Left cardiac atrium (tissue), 4 donors: ENCODE measurements at regions not wholly inside any gene's neighbourhood (a gene's known extent, or its start where the extent isn't known, plus 50 kb on each side); places are given as distances from the start of the nearest gene placed in this dataset.

Experiments
- ATAC-seq, 2 donors: fragments of 200-7000 bp; cut with Tn5 transposase; one replicate each; pipeline ENCODE4 v1.9.1; 2020; ENCODE audit warnings: mild to moderate bottlenecking in 2 of 2, moderate library complexity in 2 of 2
- DNase-seq: peaks from one replicate; pipeline ENCODE4 v3.0.0-alpha.2; 2020
- intact Hi-C, 2 donors: fragments of 100-400 bp; cut with DNase I; formaldehyde crosslinking; loops; one replicate each; pipeline versions ENCODE4 v1.14.1 to v1.15.1; 2022 to 2023
- donor health status: DM: no; HTN: yes; CAD: no.
- donor health status: DM: no; HTN: yes; CAD: no; lungs with severe emphysema.
- donor health status: DM: yes; HTN: yes; CAD: no.
- donor health status: Dilated cardiomyopathy.

DNA sequence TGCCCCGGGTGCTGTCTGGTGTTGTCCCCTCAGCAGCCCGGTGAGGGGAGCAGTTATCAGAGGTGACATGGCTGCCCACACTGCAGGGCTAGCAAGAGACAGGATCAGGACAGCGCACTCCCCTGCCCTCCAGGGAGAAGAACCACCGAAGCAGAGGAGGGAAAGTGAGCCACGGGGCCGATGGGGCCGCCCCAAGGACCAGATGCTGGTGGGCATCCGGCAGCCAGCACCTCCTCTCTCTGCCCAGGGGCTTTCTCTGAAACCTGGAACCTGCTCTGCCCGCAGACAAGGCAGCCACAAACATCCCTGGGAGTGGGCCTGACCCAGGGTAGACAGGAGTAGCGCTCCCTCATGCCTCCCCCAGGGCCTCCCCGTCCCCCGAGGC is 163.0 kb upstream of the CST7 start:
- intact Hi-C loops = no loop called here
- no peak for DNase-seq

DNA sequence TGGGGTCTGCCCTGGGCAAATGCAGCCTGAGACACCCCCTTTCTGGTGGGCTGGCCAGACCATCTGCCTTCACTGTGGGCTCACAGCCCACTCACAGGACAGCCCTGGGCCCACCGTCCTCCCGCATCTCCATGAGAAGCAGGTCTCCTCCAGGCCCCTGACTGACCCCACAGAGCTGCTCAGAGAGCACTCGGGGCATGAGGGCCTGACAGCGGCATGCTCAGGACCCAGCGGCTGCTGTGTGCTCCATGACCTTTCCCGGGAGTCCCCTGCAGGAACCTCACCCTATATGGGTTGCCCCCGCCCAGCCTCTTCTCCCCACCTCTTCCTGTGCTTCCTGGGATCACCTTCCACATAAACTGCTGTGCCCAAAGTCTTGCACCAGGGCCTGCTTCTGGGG is 162.4 kb upstream of the CST7 start:
- ATAC-seq (no peak), DNase-seq (no peak)
- intact Hi-C loops = no loop called here

More for the DNA sequence above, 163.0 kb upstream of the CST7 start:
- no peak for ATAC-seq

DNA sequence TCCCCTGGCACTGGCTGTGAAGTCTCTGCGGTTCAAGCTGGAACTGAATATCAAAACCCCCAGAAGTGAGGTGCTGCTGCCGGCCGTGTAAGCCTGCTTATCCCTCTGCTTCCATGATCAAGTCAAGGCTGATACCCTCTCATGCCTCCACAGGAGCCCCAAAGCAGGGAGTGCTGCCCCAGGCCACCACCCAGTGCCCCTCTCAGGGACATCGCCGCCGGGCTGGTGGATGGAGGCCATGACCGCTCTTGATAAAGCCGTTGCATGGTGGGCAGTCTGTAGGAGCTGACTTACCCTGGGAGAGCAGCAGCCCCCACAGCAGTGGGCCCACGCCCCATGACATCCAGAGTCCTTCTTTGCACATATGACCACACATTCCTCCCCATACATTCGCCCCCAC is 162.0 kb upstream of the CST7 start:
- ATAC-seq (no peak), DNase-seq (no peak)
- intact Hi-C loops = no loop called here

DNA sequence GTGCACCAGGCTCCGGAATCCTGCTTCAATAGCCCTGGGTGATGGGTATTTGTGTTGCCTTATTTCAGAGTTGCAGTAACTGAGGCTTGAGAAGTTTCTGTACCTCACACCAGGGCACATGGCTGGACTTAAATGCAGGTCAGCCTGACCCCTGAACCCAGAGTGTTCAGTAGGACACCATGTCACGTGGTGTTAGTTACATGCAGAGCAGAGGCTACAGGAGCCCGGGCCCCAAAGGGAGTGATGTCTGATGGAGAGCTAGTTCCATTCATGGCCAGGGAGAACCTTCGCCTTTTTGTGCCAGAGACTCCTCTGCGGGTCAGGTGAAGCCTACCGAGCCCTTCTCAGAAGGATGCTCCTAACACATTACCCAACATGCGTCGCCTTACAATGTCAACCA is 161.4 kb upstream of the CST7 start:
- intact Hi-C loops = no loop called here
- no peak for ATAC-seq
- no peak for DNase-seq

DNA sequence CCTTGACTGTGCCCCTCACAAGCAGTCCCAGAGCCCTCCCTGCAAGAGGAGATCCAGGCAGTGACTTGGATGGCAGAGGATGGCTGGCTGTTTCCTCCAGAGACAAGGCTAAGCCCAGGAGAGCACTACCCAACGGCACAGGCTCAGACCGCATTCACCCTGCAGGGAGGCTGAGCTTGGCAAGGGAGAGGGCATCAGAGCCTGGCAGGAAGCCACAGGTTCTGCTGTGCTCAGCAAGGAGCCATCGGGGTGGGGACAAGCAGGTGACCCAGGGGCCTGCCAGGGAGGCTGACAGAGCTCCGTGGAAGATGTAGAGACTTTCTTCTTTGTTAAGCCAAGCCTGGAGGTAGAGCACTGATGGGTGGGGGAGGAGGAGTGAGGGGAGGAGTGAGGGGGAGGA is 159.2 kb upstream of the CST7 start:
- ATAC-seq = no peak
- intact Hi-C loops = no loop called here

DNA sequence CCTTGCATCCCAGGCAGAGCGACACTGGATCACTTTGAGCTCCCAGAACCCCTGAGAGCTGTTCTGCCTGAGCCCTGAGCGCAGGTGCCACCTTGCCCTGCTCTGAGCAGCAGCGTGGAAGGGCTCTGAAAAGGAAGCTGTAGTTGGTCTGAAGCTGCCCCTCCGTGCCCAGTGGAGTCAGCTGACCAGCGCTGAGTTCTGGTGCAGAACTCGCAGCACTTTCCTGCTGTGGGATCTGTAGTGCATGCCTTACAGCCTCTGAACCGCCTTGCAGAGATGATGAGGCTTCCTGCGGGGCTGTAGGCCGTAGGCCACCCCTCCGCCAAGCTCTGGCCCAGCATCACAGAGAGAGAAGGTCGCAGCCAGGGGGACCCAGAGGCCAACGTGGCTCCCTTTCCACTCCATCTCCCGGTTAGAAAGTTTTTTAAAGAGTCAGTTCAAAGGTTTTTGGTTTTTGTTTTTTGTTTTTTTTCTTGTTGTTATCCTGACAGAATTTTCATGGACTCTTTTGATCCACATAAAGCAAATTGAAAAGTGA is 158.3 kb upstream of the CST7 start:
- ATAC-seq = no peak
- intact Hi-C loops = no loop called here
- DNase-seq = no peak

More for the DNA sequence above, 159.2 kb upstream of the CST7 start:
- no peak for DNase-seq

DNA sequence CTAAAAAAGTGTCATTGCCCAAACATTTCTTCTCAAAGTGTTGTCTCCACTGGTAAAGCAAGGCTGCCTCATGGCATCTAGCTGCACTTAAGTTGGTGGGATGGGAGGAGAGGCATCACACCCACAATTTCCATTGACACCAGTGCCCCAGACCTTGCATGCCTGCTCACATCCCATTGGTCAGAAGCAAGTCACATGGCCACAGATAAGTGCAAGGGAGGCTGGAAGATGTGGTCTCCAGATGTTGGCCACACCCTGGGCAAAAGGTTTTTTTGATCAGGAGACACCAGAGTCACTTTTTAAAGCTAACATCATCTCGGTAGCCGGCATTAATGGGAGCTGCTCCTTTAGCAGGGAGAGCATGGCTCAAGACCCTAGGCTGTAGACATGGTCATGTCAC is 157.1 kb upstream of the CST7 start:
- intact Hi-C loops = no loop called here
- ATAC-seq (no peak), DNase-seq (no peak)

DNA sequence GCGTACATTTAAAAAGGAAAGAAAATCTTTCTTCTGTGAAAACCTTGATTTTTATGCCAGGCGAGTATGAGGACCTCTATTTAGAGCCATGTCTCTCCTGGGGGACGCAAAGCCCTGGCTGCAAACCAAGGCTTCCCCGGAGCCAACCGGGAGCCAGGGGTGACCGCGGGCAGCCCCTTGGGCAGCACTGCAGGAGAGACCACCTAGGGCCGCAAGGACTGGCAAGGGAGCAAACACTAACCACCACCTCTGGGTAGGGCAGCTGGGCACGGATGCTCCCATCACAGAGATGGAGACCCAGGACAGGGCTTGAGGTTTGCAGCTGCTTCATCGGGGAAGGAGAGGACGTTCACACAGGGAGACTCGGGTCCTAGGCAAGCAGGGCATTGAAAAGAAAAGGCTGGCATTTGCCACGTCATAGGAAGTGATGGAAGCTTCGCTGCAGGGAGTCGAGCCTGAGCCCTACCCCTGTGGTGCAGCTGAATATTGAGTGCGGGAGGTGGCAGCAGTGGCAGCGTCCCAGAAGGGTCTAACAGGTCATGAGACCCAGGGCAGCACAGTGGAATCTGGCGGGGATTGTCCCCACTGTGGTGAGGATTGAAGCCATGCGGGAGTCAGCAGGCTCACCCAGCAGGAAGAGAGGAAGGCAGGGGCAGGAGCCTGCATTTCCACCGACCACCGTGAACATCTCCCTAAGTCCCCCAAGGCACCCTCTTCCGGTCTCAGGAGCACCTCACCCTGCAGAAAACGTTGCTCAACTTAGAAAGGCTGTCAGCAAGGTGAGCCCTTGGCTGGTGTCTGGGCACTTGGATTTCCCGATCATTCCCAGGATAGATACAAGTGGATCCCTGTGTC is 156.2 kb upstream of the CST7 start:
- ATAC-seq = no peak
- intact Hi-C loops = no loop called here
- DNase-seq = no peak

DNA sequence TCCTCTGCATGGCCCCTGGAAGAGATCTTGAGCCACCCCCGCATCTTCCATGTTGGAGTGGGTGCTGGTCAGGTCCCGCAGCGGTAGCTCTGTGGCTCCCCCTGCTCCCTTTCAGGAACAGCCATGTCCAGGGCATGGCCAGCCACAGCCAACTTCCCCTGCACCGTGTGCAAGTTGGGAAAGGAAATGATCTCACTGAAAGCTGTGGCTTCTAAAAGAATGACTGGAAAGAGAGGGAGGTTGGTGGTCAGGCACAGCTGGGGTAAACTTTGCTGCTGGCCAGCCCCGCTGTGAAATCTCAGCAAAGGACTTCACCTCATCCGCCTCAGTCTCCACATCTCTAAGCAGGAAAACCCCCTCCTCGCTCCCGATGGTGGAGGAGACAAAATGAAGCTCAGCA is 153.6 kb upstream of the CST7 start:
- intact Hi-C loops = no loop called here
- peak; percentile 47 to 49 for ATAC-seq
- DNase-seq = no peak

DNA sequence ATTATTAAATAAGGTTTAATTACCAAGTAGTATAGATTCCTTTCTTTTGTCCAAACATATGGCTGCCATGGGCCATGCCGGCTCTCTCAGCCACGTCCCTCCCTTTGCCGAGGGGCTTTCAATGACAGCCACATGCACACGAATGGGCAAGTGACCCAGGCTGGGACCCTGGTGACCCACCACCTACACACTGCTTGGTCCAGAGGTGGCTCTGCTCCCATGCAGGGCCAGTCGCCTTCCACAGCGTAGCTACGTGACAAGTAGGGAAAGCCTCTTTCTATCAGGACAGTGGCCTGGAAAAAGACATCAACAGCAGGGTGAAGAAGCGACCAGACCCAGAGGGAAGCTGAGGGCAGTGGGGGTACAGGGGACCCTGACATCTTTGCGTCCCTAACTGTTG is 152.8 kb upstream of the CST7 start:
- DNase-seq (no peak), ATAC-seq (no peak)
- intact Hi-C loops = no loop called here

DNA sequence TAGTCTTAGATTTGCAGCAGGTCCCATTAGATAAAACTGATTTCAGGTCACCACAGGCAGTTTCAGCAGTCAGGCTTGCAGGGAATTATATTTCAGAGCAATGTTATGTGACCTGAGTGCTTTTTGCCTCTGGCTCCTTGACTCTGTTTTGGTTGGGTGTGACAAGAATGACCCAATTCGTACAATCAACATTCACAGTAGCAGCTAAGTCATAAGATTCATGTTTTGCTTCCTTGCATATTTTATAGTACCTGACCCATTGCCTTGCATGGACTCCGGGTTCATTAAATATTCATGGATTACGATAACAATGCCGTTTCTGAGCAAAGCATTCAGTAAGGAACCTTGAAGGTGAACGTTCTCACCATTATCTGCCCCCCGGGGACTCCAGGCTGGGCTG is 152.0 kb upstream of the CST7 start:
- intact Hi-C loops = no loop called here
- no peak for DNase-seq
- no peak for ATAC-seq

DNA sequence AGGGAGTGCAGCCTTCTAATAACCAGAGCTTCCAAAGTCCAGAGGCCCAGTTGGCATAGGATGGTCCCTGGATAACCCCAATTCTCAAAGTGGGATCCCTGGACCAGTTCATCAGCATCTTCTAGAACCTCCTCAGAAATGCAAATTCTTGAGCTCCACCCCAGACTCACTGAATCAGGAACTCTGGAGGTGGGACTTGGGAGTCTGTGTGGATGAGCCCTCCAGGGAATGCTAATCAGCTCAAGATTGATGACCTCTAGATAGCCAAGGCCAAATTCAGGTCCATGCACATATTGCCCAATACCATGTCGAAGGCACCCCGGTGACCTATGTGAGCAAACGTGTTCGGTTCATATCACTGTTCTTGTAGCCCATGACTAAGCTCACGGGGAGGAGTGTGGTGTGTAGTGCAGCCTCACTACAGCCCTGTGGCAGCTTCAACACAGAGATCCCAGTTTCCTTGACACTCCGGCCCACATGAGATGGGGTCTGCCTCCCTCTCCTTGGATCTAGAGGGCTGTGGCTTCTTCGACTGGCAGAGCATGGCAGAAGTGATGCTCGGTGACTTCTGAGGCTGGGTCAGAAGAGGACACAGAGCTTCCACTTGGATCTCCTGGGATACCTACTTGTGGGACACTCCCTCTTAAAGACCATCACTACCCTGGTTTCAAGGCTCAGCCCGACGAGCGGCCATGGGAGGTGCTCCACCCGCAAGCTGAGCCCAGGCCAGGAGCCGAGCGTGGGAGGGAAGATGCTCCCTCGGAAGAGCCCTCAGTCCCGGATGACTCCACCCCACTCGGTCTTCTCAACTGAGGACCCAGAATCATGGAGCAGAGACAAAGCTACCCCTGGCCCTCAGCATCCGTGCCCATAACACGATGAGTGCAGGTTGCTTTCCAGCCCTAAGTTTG is 151.1 kb upstream of the CST7 start:
- intact Hi-C loops = no loop called here
- no peak for ATAC-seq
- no peak for DNase-seq

DNA sequence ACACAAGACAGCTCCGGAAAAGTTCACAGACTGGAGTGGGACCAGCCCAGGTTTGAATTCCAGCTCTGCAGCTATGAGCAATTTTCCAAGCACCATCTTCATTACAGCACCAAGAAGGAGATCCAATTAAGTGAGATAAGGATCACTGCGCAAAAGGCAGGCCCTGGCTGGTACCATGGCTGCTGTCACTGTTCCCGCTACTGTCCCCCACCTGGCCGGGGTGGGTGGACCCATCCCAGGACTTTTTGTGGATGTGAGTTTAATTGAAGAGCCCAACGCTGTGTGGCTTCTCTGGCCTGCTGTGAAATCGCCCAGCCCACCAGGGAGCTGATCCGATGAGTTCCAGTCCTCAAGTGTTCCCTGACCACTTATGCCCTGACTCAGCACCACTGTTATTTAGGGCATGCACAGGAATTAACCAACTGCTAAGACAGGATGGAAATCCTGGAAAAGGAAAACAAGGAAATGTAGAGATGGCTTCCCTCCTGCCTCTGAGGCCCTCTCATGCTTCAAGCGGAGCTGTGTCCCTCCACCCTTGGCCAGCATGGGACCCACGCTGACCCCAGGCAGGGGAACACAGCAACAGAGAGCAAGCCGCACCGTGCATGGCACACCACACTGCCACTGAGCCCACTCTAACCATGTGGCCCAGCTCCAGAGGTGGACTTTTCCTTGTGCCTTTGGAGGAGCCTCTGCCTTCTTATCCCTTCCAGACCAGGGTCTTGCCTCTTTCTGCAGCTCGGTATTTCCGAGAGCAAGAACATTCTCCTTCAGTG is 150.0 kb upstream of the CST7 start:
- intact Hi-C loops = no loop called here
- ATAC-seq (no peak), DNase-seq (no peak)

DNA sequence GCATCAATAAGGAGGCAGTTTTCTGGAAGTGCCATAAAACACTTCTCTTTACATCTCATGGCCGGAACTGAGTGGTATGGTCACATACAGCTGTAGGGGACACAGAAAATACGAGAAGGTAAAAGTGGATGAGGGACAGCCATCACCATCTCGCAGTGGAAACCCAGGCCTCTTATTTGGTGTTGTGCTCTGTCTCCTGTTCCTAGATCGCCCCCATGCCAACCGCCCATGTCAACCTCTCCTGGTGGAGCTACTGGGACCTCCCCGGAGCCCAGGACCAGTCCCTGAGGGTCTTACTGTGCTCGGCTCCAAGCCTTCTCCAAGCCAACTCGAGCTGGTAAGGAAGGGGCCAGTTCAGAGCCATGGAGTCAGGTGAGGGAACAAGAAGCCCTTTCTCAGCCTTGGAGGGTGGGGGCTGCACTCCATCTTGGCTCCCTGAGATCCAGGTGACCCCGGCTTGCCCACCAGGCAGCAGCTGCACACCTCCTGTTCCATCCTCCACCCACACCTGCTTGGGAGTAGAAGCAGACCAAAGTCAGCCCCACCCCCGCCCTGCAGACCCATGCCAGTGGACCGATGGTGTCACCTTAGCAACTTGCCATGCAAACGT is 149.0 kb upstream of the CST7 start:
- no peak for DNase-seq
- intact Hi-C loops = loop anchor here in 1 of 2 donors (10.0 kb wide), 1 partner anchor 115 kb away; no protein-coding TSS in a partner anchor
- ATAC-seq = no peak

DNA sequence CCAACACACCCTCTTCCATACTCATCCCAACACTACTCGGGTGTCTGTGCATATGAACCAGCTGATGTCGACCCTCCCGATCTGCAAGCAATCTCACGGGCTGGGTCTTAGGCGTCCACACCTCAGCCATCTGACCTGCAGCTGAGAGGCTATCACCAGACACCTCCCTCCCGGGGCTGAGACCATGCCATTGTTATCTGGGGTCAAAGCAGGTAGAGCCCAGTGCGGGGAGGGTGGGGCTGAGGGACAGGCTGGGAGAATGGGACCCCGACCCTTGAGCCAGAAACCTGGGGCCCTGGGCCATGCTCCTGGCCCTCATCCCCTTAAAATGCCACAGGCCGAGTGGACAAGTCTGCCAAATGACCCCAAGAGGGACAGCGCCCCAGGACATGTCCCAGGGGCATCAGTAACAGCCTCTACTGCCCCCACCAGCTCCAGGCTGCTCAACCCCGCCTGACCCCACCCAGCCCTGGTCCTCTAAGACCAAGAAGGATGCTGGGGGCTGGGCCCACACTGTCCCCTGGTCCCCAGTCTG is 146.7 kb upstream of the CST7 start:
- intact Hi-C loops = loop anchor here in 1 of 2 donors (10.0 kb wide), 1 partner anchor 112 kb away; no protein-coding TSS in a partner anchor
- no peak for DNase-seq
- ATAC-seq = no peak

DNA sequence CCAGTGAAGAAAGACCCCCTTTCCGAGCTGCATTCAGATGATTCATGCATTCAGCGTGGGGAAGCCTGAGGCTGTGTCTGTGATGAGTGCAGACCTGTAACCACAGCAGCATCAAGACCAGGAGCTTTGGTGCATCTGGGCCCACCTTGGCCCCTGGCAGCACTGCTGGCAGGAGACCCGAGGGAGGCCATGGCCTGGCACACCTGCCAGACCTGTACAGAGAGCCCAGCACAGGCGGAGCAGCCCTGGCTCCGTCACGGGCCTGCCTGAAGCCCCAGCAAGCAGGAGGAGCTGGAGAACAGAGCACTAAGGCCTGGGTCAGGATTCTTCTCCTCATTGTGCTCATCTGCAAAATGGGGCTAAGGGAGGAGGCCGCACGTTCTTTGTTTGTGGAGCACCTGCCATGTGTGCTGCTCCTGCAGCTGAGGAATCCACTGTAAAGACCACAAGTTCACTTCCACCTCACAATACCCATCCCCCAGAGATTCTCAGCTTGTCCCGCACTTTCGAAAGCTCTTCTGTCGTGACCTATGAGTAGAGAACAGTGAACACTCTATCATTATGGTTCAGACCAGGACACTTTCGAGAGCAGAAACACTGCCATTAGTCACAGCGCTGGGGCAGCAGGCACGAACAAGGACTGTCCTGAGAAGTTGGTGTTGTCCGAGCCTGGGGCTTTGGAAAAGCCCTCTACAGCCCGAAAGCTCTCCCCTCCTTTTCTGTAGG is 144.4 kb upstream of the CST7 start:
- intact Hi-C loops = loop anchor here in 1 of 2 donors (10.0 kb wide), 1 partner anchor 110 kb away; no protein-coding TSS in a partner anchor
- ATAC-seq (no peak), DNase-seq (no peak)

DNA sequence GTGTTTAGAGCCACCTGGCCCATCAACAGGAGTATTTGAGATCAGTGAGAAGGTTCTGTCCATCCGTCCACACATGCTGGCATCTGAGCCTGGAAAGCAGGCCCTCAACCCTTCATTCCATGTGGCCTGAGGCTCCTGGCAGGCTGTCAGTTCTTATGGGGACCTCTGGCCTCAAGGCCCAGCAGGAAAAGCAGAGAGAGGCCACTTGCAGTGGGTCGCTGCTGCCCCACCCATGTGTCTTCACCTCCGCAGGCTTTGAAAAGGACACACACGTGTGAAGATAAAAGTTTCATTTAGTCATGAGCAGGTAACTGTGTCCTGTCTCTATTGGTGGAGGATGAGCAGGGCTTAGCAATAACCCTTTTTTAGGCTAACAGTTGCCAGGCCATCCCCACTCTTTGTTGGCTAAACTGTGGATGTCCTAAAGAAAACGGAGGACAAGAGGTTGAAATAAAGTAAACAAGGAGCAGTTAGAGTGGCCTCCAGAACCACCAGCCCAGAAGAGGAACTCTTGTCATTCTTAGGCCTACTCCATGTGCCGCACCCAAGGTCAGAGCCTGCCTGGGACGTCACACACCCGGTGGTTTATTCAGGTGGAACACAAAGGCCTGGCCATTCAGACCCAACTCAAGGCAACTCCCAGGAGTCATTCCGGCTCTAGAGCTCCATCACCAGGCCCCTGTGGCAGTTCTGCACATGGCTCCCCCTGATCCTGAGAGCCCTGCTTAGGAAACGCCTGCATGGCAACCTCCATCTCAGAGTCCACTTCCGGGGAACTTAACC is 143.4 kb upstream of the CST7 start:
- no peak for DNase-seq
- intact Hi-C loops = loop anchor here in 1 of 2 donors (10.0 kb wide), 1 partner anchor 109 kb away; no protein-coding TSS in a partner anchor
- ATAC-seq = no peak
